ENCODE measurements at regions not wholly inside any gene's neighbourhood (a gene's known extent, or its start where the extent isn't known, plus 50 kb on each side); places are given as distances from the start of the nearest gene placed in this dataset.

- TF ChIP-seq EP300 (IDR thresholded peaks at IDR 0.05; ENCODE audit: borderline replicate concordance) (no peak), USF1 (IDR thresholded peaks at IDR 0.05) (no peak), NFIC (IDR thresholded peaks at IDR 0.05) (no peak), TAF1 (IDR thresholded peaks at IDR 0.05; ENCODE audit: low read depth) (no peak), EGR1 (IDR thresholded peaks at IDR 0.05) (no peak), FOXM1 (IDR thresholded peaks at IDR 0.05; ENCODE audit: borderline replicate concordance, low read depth) (no peak), CEBPB (IDR thresholded peaks at IDR 0.05) (no peak), RAD21 (IDR thresholded peaks at IDR 0.05; ENCODE audit: low read depth) (no peak), YY1 (IDR thresholded peaks at IDR 0.05; ENCODE audit: low read depth) (no peak), MAX (IDR thresholded peaks at IDR 0.05) (no peak), CREB1 (IDR thresholded peaks at IDR 0.05; ENCODE audit: low read depth) (no peak), TCF12 (IDR thresholded peaks at IDR 0.05; ENCODE audit: low read depth) (no peak), ZBTB7A (IDR thresholded peaks at IDR 0.05; ENCODE audit: low read depth) (no peak), REST (IDR thresholded peaks at IDR 0.05; ENCODE audit: low read depth) (no peak), TEAD4 (IDR thresholded peaks at IDR 0.05) (no peak)
Measured at GRCh38 chr6:79778816-79779215, 147.7 kb downstream of the SH3BGRL2 start.

- TF ChIP-seq EGR1 (IDR thresholded peaks at IDR 0.05) (peak; percentile 99), RAD21 (IDR thresholded peaks at IDR 0.05; ENCODE audit: low read depth) (peak; percentile 80), TAF1 (IDR thresholded peaks at IDR 0.05; ENCODE audit: low read depth) (peak; percentile 45; the same call in 1 of the 2 replicates), TCF12 (IDR thresholded peaks at IDR 0.05; ENCODE audit: low read depth) (no peak)
Measured at GRCh38 chr6:79777713-79778579, 146.8 kb downstream of the SH3BGRL2 start.

- TF ChIP-seq ZBTB7A (IDR thresholded peaks at IDR 0.05; ENCODE audit: low read depth) (no peak), REST (IDR thresholded peaks at IDR 0.05; ENCODE audit: low read depth) (no peak)
Measured at GRCh38 chr6:79776076-79776475, 144.9 kb downstream of the SH3BGRL2 start.

- TF ChIP-seq YY1 (IDR thresholded peaks at IDR 0.05; ENCODE audit: low read depth): no peak
- TF ChIP-seq TAF1 (IDR thresholded peaks at IDR 0.05; ENCODE audit: low read depth): no peak
- TF ChIP-seq CEBPB (IDR thresholded peaks at IDR 0.05): no peak
- no peak for TF ChIP-seq RAD21 (IDR thresholded peaks at IDR 0.05; ENCODE audit: low read depth)
- TF ChIP-seq ZBTB7A (IDR thresholded peaks at IDR 0.05; ENCODE audit: low read depth): no peak
Measured at GRCh38 chr6:79775222-79775621, 144.1 kb downstream of the SH3BGRL2 start.

- TF ChIP-seq TEAD4 (IDR thresholded peaks at IDR 0.05) (no peak), CREB1 (IDR thresholded peaks at IDR 0.05; ENCODE audit: low read depth) (no peak), CEBPB (IDR thresholded peaks at IDR 0.05) (no peak), NFIC (IDR thresholded peaks at IDR 0.05) (no peak), RAD21 (IDR thresholded peaks at IDR 0.05; ENCODE audit: low read depth) (no peak), TAF1 (IDR thresholded peaks at IDR 0.05; ENCODE audit: low read depth) (no peak), USF1 (IDR thresholded peaks at IDR 0.05) (no peak), EGR1 (IDR thresholded peaks at IDR 0.05) (no peak)
Measured at GRCh38 chr6:79764747-79765146, 133.6 kb downstream of the SH3BGRL2 start.

- TF ChIP-seq NFIC (IDR thresholded peaks at IDR 0.05): no peak
- no peak for TF ChIP-seq TCF12 (IDR thresholded peaks at IDR 0.05; ENCODE audit: low read depth)
- TF ChIP-seq FOXM1 (IDR thresholded peaks at IDR 0.05; ENCODE audit: borderline replicate concordance, low read depth): no peak
- TF ChIP-seq CREB1 (IDR thresholded peaks at IDR 0.05; ENCODE audit: low read depth): no peak
- TF ChIP-seq EP300 (IDR thresholded peaks at IDR 0.05; ENCODE audit: borderline replicate concordance): no peak
- no peak for TF ChIP-seq USF1 (IDR thresholded peaks at IDR 0.05)
- no peak for TF ChIP-seq TEAD4 (IDR thresholded peaks at IDR 0.05)
- TF ChIP-seq TAF1 (IDR thresholded peaks at IDR 0.05; ENCODE audit: low read depth): no peak
- no peak for TF ChIP-seq ZBTB7A (IDR thresholded peaks at IDR 0.05; ENCODE audit: low read depth)
- TF ChIP-seq EGR1 (IDR thresholded peaks at IDR 0.05): no peak
- TF ChIP-seq CEBPB (IDR thresholded peaks at IDR 0.05): no peak
- TF ChIP-seq REST (IDR thresholded peaks at IDR 0.05; ENCODE audit: low read depth): no peak
- no peak for TF ChIP-seq YY1 (IDR thresholded peaks at IDR 0.05; ENCODE audit: low read depth)
- no peak for TF ChIP-seq MAX (IDR thresholded peaks at IDR 0.05)
- no peak for TF ChIP-seq RAD21 (IDR thresholded peaks at IDR 0.05; ENCODE audit: low read depth)
Measured at GRCh38 chr6:79763301-79763700, 132.2 kb downstream of the SH3BGRL2 start.

Data from Ishikawa (cell line).